Type B pancreatic cell (in vitro differentiated cells): ENCODE measurements at regions not wholly inside any gene's neighbourhood (a gene's known extent, or its start where the extent isn't known, plus 50 kb on each side); places are given as distances from the start of the nearest gene placed in this dataset.
A peak's percentile ranks its signal among the peaks of the same experiment; 100 is the strongest.

Experiments used
- DNase-seq: peaks from one replicate; pipeline ENCODE4 v3.0.0; 2021; ENCODE audit warnings: mixed read lengths; ENCODE audit not compliant: unreplicated experiment; ENCODE audit errors: extremely low spot score
- H3K27ac Mint-ChIP-seq: 2 replicates; pipeline ENCODE4 v1.8.0; 2021; ENCODE audit warnings: mild to moderate bottlenecking, mixed read lengths
- H3K27me3 Mint-ChIP-seq: 2 replicates; pipeline ENCODE4 v1.8.0; 2021; ENCODE audit warnings: mixed read lengths
- H3K36me3 Mint-ChIP-seq: 2 replicates; pipeline ENCODE4 v1.8.0; 2021; ENCODE audit warnings: mixed read lengths
- H3K4me1 Mint-ChIP-seq: one replicate; pipeline ENCODE4 v1.8.0; 2021; ENCODE audit warnings: mixed read lengths; ENCODE audit not compliant: unreplicated experiment
- H3K4me3 Mint-ChIP-seq: 2 replicates; pipeline ENCODE4 v1.8.0; 2021; ENCODE audit warnings: mild to moderate bottlenecking, mixed read lengths
- H3K9me3 Mint-ChIP-seq: 2 replicates; pipeline ENCODE4 v1.8.0; 2021; ENCODE audit warnings: mixed read lengths
- TF ChIP-seq, protein P1 (sequence below): fragments of 200-600 bp; sonication (generic); conservative IDR thresholded peaks from 2 replicates; pipeline ENCODE4 v1.5.0; 2021; ENCODE audit warnings: antibody characterized with exemption, mild to moderate bottlenecking

DNA sequence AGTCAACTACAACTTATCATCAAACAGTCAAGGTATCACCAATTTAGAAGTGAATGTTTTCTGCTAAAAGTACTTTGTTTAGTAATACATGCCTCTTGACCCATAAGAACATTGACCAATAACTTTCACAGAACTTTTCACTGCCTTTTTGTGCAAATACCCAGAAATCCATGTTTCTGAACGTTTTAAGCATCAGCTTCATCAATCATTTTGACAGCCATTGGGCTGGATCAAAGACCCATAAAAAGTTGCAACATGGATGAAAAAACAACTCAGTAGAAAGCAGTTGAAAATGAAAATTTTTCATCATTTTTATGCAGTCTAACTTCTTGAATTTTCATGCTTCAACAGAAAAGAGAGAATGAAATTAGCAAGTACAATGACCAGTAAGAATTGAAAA, 466.7 kb downstream of the TRAM1L1 start:
- Mint-ChIP-seq H3K36me3 (no peaks in the 10 kb centered on the region), H3K4me3 (no peak overlapping the region), H3K9me3 (no peaks in the 10 kb centered on the region), H3K4me1 (peaks cover 4% of the 10 kb centered on the region), H3K27me3 (no peaks in the 10 kb centered on the region), H3K27ac (no peak overlapping the region)
- DNase-seq, result no peak
- TF ChIP-seq, protein P1, sequence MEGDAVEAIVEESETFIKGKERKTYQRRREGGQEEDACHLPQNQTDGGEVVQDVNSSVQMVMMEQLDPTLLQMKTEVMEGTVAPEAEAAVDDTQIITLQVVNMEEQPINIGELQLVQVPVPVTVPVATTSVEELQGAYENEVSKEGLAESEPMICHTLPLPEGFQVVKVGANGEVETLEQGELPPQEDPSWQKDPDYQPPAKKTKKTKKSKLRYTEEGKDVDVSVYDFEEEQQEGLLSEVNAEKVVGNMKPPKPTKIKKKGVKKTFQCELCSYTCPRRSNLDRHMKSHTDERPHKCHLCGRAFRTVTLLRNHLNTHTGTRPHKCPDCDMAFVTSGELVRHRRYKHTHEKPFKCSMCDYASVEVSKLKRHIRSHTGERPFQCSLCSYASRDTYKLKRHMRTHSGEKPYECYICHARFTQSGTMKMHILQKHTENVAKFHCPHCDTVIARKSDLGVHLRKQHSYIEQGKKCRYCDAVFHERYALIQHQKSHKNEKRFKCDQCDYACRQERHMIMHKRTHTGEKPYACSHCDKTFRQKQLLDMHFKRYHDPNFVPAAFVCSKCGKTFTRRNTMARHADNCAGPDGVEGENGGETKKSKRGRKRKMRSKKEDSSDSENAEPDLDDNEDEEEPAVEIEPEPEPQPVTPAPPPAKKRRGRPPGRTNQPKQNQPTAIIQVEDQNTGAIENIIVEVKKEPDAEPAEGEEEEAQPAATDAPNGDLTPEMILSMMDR, result no peak

DNA sequence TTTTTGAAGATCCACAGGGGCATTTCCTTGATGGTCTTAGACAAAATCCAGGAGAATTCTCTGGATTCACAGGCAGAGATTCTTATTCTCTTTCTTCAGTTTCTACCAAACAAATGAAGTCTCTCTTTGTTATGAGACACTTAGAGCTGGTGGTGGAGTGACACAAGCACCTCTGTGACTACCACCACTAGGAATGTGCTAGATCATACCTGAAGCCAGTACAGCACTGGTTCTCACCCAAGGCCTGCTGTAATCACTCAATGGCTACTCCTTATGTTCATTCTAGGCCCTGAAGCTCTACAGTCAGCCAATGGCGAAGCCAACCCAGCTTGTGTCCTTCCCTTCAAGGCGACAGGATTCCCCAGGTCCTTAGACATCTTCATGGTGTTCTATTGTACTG, 482.3 kb downstream of the TRAM1L1 start:
- Mint-ChIP-seq H3K36me3 (no peaks in the 10 kb centered on the region), H3K4me1 (no peaks in the 10 kb centered on the region), H3K27ac (no peak overlapping the region), H3K4me3 (no peak overlapping the region), H3K27me3 (no peaks in the 10 kb centered on the region), H3K9me3 (no peaks in the 10 kb centered on the region)
- TF ChIP-seq, protein P1, result no peak
- no peak for DNase-seq

DNA sequence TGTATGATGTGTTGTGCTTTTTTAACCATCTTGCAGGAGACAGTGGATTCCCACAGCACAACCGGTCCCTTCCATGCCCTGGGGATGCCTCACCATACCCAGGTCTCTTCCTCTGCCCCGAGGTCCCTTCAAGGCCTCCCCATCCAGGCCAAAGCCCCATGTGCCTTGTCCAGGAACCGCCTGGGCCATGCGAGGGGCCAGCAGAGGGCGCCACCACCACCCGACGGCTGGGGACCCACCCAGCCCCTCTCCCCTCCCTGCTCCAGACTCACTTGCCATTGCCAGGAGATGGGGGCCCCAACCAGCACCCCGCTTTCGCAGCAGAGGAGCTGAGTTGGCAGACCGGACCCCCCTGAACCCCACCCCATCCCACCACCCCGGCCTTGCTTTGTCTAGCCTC, 485.5 kb downstream of the TRAM1L1 start:
- H3K36me3 Mint-ChIP-seq, result no peaks in the 10 kb centered on the region
- no peaks in the 10 kb centered on the region for H3K4me1 Mint-ChIP-seq
- no peaks in the 10 kb centered on the region for H3K27me3 Mint-ChIP-seq
- no peaks in the 10 kb centered on the region for H3K9me3 Mint-ChIP-seq
- no peak for DNase-seq
- H3K27ac Mint-ChIP-seq, result no peak overlapping the region
- H3K4me3 Mint-ChIP-seq, result no peak overlapping the region
- TF ChIP-seq, protein P1, result peak; percentile 36

DNA sequence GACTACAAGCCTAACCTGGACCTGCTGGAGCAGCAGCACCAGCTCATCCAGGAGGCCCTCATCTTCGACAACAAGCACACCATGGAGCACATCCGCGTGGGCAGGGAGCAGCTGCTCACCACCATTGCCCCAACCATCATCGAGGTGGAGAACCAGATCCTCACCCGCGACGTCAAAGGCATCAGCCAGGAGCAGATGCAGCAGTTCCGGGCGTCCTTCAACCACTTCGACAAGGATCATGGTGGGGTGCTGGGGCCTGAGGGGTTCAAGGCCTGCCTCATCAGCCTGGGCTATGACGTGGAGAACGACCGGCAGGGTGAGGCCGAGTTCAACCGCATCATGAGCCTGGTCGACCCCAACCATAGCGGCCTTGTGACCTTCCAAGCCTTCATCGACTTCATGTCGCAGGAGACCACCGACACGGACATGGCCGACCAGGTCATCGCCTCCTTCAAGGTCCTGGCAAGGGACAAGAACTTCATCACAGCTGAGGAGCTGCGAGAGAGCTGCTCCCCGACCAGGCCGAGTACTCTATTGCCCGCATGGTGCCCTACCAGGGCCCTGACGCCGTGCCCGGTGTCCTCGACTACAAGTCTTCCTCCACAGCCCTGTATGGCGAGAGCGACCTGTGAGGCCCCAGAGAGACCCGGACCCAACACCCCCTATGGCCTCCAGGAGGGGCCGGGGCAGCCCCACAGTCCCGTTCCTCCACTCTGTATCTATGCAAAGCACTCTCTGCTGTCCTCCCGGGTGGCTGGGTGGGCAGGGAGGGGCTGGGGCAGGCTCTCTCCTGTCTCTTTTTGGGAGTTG, 486.2 kb downstream of the TRAM1L1 start:
- Mint-ChIP-seq H3K4me3 (no peak overlapping the region), H3K27ac (no peak overlapping the region), H3K9me3 (no peaks in the 10 kb centered on the region), H3K4me1 (no peaks in the 10 kb centered on the region), H3K27me3 (no peaks in the 10 kb centered on the region), H3K36me3 (no peaks in the 10 kb centered on the region)
- peak; percentile 66 for DNase-seq
- TF ChIP-seq, protein P1, result no peak

DNA sequence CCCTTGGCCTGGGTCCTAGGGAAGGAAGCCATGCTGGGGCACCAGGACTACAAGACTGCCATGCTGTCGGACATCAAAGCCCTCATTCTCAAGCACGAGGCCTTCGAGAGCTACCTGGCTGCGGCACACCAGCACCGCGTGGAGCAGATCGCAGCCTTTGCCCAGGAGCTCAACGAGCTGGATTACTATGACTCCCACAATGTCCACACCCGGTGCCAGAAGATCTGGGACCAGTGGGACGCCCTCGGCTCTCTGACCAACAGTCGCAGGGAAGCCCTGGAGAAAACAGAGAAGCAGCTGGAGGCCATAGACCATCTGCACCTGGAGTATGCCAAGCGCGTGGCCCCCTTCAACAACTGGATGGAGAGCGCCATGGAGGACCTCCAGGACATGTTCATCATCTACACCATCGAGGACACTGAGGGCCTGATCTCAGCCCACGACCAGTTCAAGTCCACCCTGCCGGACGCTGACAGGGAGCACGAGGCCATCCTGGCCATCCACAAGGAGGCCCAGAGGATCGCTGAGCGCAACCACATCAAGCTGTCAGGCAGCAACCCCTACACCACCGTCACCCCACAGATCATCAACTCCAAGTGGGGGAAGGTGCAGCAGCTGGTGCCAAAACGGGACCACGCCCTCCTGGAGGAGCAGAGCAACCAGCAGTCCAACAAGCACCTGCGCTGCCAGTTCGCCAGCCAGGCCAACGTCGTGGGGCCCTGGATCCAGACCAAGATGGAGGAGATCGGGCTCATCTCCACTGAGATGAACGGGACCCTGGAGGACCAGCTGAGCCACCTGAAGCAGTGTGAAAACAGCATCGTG, 487.0 kb downstream of the TRAM1L1 start:
- no peaks in the 10 kb centered on the region for H3K4me1 Mint-ChIP-seq
- TF ChIP-seq, protein P1, result no peak
- no peak for DNase-seq
- H3K36me3 Mint-ChIP-seq, result no peaks in the 10 kb centered on the region
- no peak overlapping the region for H3K27ac Mint-ChIP-seq
- H3K9me3 Mint-ChIP-seq, result no peaks in the 10 kb centered on the region
- H3K4me3 Mint-ChIP-seq, result no peak overlapping the region
- no peaks in the 10 kb centered on the region for H3K27me3 Mint-ChIP-seq
